ENCODE measurements at regions not wholly inside any gene's neighbourhood (a gene's known extent, or its start where the extent isn't known, plus 50 kb on each side); places are given as distances from the start of the nearest gene placed in this dataset.

- Histone ChIP-seq H3K27ac (no peak overlapping the region), H3K27me3 (no peaks in the 10 kb centered on the region), H3K4me1 (no peaks in the 10 kb centered on the region), H3K4me3 (no peak overlapping the region), H3K9me3 (no peaks in the 10 kb centered on the region), H3K36me3 (no peaks in the 10 kb centered on the region)
- no peak for ATAC-seq
- intact Hi-C loops (cut with DNase I; ENCODE audit: low total_unique reads), result no loop called here
- in situ Hi-C loops (cut with MboI; ENCODE audit: low sequenced_read_pairs in 4 of 4), result no loop called here
- no peak for TF ChIP-seq POLR2A (IDR thresholded peaks at IDR 0.05)
- DNase-seq, result no peak
Measured at GRCh38 chr4:30429813-30430761, 290.1 kb upstream of the PCDH7 start.

- intact Hi-C loops (cut with DNase I; ENCODE audit: low total_unique reads), result no loop called here
- in situ Hi-C loops (cut with MboI; ENCODE audit: low sequenced_read_pairs in 4 of 4), result no loop called here
- no peaks in the 10 kb centered on the region for H3K36me3 ChIP-seq
- TF ChIP-seq CTCF (IDR thresholded peaks at IDR 0.05 in 4 of 5, conservative IDR thresholded peaks at IDR 0.05 in 1 of 5), result no peak
- TF ChIP-seq POLR2A (IDR thresholded peaks at IDR 0.05), result no peak
- no peak overlapping the region for H3K4me3 ChIP-seq
- H3K4me1 ChIP-seq, result no peaks in the 10 kb centered on the region
- no peak for DNase-seq
- no peaks in the 10 kb centered on the region for H3K27me3 ChIP-seq
- no peaks in the 10 kb centered on the region for H3K9me3 ChIP-seq
- no peak for ATAC-seq
- H3K27ac ChIP-seq, result no peak overlapping the region
Measured at GRCh38 chr4:30434656-30435055, 285.5 kb upstream of the PCDH7 start.

GRCh38 chr4:30436394-30436793 is 283.8 kb upstream of the PCDH7 start:
- intact Hi-C loops (cut with DNase I; ENCODE audit: low total_unique reads), result no loop called here
- in situ Hi-C loops (cut with MboI; ENCODE audit: low sequenced_read_pairs in 4 of 4), result no loop called here
- no peaks in the 10 kb centered on the region for H3K36me3 ChIP-seq
- no peak overlapping the region for H3K27ac ChIP-seq
- no peaks in the 10 kb centered on the region for H3K9me3 ChIP-seq
- no peak overlapping the region for H3K4me3 ChIP-seq
- H3K27me3 ChIP-seq, result no peaks in the 10 kb centered on the region
- TF ChIP-seq POLR2A (IDR thresholded peaks at IDR 0.05), result no peak
- no peak for TF ChIP-seq CTCF (IDR thresholded peaks at IDR 0.05 in 4 of 5, conservative IDR thresholded peaks at IDR 0.05 in 1 of 5)
- no peaks in the 10 kb centered on the region for H3K4me1 ChIP-seq
- no peak for DNase-seq
- ATAC-seq, result no peak

- H3K9me3 ChIP-seq, result no peaks in the 10 kb centered on the region
- H3K27ac ChIP-seq, result no peak overlapping the region
- ATAC-seq (no peak), DNase-seq (no peak)
- TF ChIP-seq POLR2A (IDR thresholded peaks at IDR 0.05) (no peak), CTCF (IDR thresholded peaks at IDR 0.05 in 4 of 5, conservative IDR thresholded peaks at IDR 0.05 in 1 of 5) (no peak)
- no peaks in the 10 kb centered on the region for H3K36me3 ChIP-seq
- no peaks in the 10 kb centered on the region for H3K4me1 ChIP-seq
- intact Hi-C loops (cut with DNase I; ENCODE audit: low total_unique reads), result no loop called here
- H3K4me3 ChIP-seq, result no peak overlapping the region
- in situ Hi-C loops (cut with MboI; ENCODE audit: low sequenced_read_pairs in 4 of 4), result no loop called here
- no peaks in the 10 kb centered on the region for H3K27me3 ChIP-seq
Measured at GRCh38 chr4:30437316-30437715, 282.9 kb upstream of the PCDH7 start.

- in situ Hi-C loops (cut with MboI; ENCODE audit: low sequenced_read_pairs in 4 of 4) (no loop called here), intact Hi-C loops (cut with DNase I; ENCODE audit: low total_unique reads) (no loop called here)
- Histone ChIP-seq H3K4me3 (no peak overlapping the region), H3K4me1 (no peaks in the 10 kb centered on the region), H3K9me3 (no peaks in the 10 kb centered on the region), H3K27me3 (no peaks in the 10 kb centered on the region), H3K36me3 (no peaks in the 10 kb centered on the region), H3K27ac (no peak overlapping the region)
- no peak for DNase-seq
- TF ChIP-seq POLR2A (IDR thresholded peaks at IDR 0.05), result no peak
- no peak for TF ChIP-seq CTCF (IDR thresholded peaks at IDR 0.05 in 4 of 5, conservative IDR thresholded peaks at IDR 0.05 in 1 of 5)
- ATAC-seq, result no peak
Measured at GRCh38 chr4:30443289-30443688, 276.9 kb upstream of the PCDH7 start.
